Sigmoid colon (tissue), 6 donors: ENCODE measurements at regions not wholly inside any gene's neighbourhood (a gene's known extent, or its start where the extent isn't known, plus 50 kb on each side); places are given as distances from the start of the nearest gene placed in this dataset.

Source experiments
- DNase-seq: peaks from one replicate; pipeline ENCODE4 v3.0.0-alpha.2; 2019
- H3K27ac ChIP-seq, 4 donors: fragments of 200-600 bp; sonication (generic); one replicate each; pipeline ENCODE4 v1.5.1; 2016 to 2019; ENCODE audit warnings: mild to moderate bottlenecking in 1 of 4
- H3K27me3 ChIP-seq, 3 donors: fragments of 200-600 bp; sonication (generic); one replicate each; pipeline ENCODE4 v1.5.1; 2019; ENCODE audit warnings: mild to moderate bottlenecking in 1 of 3
- H3K36me3 ChIP-seq, 4 donors: fragments of 200-600 bp; sonication (generic); one replicate each; pipeline ENCODE4 v1.5.1; 2016 to 2019
- H3K4me1 ChIP-seq, 4 donors: fragments of 200-600 bp; sonication (generic); one replicate each; pipeline ENCODE4 v1.5.1; 2017 to 2019
- H3K4me3 ChIP-seq, 4 donors: fragments of 200-600 bp; sonication (generic); one replicate each; pipeline ENCODE4 v1.5.1; 2017 to 2019; ENCODE audit warnings: mild to moderate bottlenecking in 2 of 4, moderate library complexity in 1 of 4
- H3K9me3 ChIP-seq, 4 donors: fragments of 200-600 bp in 3 of 4; sonication (generic) in 3 of 4; one replicate each; pipeline versions ENCODE4 v1.5.1 to v1.6.1; 2013 to 2019
- EP300 ChIP-seq, 4 donors: sonication (generic); formaldehyde crosslinking; IDR thresholded peaks; one replicate each; pipeline ENCODE4 v1.6.1; 2017; ENCODE audit warnings: antibody characterized with exemption in 4 of 4
- POLR2A ChIP-seq, 2 donors: fragments of 450-650 bp; IDR thresholded peaks; one replicate each; pipeline ENCODE4 v1.6.1; 2016; ENCODE audit warnings: antibody characterized with exemption in 2 of 2, mild to moderate bottlenecking in 2 of 2, moderate library complexity in 2 of 2
- POLR2AphosphoS5 ChIP-seq, 4 donors: sonication (generic); formaldehyde crosslinking; IDR thresholded peaks; one replicate each; pipeline ENCODE4 v1.6.1; 2017; ENCODE audit warnings: antibody characterized with exemption in 4 of 4
- WGBS, 2 donors: extraction: QIAGEN DNeasy Blood & Tissue Kit; methylation state at CpG; one replicate each; pipeline ENCODE4 v1.1.7; 2013; 5-methylcytosine and 5-hydroxymethylcytosine counted together
- intact Hi-C: fragments of 100-400 bp; cut with DNase I; formaldehyde crosslinking; loops from one replicate; pipeline ENCODE4 v1.15.1; 2023
- TF ChIP-seq, protein P1 (sequence below), 4 experiments: fragments of 450-650 bp in 3 of 4; fragments of 200-600 bp in 1 of 4; IDR thresholded peaks; one replicate each; pipeline ENCODE4 v1.5.1; 2016 to 2019; ENCODE audit warnings: antibody characterized with exemption in 4 of 4, mild to moderate bottlenecking in 3 of 4, moderate library complexity in 2 of 4
- donor health status: healthy with polysubstance abuse.
- donor health status: healthy.

DNA sequence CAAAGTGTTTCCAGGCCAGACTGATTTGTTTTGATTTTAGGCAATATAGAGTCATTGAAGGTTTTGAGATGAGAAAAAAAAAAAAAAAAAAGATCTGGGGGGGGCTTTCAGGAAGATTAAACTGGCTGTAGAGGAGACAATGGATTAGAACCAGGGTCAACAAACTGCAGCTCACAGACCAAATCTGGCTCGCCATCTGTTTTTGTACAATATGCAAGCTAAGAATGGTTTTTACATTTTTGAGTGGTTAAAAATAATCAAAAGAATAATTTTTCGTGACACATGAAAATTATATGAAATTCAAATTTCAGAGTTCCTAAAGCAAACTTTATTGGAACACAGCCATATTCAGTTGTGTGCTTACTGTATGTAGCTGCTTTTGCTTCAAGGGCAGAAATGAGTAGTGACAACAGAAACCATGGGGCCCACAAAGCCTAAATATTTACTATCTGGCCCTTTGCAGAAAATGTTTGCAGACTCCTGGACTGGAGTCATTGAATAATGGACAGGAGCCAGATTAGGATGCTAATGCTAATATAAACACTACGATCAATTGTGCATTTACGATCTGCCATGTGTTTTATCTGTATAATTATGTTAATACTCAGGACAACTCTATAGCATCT lies 375.7 kb upstream of the DAB1 start:
- no peak for DNase-seq
- Histone ChIP-seq H3K9me3 (no peaks in the 10 kb centered on the region), H3K36me3 (no peaks in the 10 kb centered on the region), H3K27me3 (no peaks in the 10 kb centered on the region), H3K27ac (no peak overlapping the region), H3K4me3 (no peak overlapping the region), H3K4me1 (no peaks in the 10 kb centered on the region)
- intact Hi-C loops = no loop called here
- TF ChIP-seq POLR2A (IDR thresholded peaks at IDR 0.05) (no peak), POLR2AphosphoS5 (IDR thresholded peaks at IDR 0.05) (no peak), EP300 (IDR thresholded peaks at IDR 0.05) (no peak)
- TF ChIP-seq, protein P1, sequence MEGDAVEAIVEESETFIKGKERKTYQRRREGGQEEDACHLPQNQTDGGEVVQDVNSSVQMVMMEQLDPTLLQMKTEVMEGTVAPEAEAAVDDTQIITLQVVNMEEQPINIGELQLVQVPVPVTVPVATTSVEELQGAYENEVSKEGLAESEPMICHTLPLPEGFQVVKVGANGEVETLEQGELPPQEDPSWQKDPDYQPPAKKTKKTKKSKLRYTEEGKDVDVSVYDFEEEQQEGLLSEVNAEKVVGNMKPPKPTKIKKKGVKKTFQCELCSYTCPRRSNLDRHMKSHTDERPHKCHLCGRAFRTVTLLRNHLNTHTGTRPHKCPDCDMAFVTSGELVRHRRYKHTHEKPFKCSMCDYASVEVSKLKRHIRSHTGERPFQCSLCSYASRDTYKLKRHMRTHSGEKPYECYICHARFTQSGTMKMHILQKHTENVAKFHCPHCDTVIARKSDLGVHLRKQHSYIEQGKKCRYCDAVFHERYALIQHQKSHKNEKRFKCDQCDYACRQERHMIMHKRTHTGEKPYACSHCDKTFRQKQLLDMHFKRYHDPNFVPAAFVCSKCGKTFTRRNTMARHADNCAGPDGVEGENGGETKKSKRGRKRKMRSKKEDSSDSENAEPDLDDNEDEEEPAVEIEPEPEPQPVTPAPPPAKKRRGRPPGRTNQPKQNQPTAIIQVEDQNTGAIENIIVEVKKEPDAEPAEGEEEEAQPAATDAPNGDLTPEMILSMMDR (IDR thresholded peaks at IDR 0.05) = no peak
- WGBS, 2 donors = 54 to 79% methylated on average over 4 of the region's 4 CpGs

DNA sequence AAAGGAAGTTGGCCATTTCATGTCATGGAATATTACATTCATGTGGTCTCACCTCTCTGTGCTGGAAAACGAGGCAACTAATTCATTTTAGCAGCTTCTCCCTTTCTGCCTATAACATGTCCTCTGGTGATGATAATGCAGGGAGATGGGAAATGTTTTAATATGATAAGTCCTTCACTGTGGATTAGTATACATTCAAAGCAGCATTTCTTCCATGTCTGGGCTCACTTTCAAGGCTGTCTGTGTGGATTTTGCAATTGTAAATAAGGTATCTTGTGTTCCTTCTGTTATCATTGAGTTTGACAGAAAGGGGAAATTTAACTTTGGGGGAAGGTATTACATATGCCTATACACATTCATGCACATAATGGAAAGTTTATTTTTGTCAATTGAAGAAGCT lies 374.7 kb upstream of the DAB1 start:
- no peaks in the 10 kb centered on the region for H3K36me3 ChIP-seq
- no peak overlapping the region for H3K4me3 ChIP-seq
- 40 to 42% methylated on average over 1 of the region's 1 CpG for WGBS, 2 donors
- TF ChIP-seq EP300 (IDR thresholded peaks at IDR 0.05) (no peak), POLR2A (IDR thresholded peaks at IDR 0.05) (no peak), POLR2AphosphoS5 (IDR thresholded peaks at IDR 0.05) (no peak)
- TF ChIP-seq, protein P1 (IDR thresholded peaks at IDR 0.05) = no peak
- no peaks in the 10 kb centered on the region for H3K27me3 ChIP-seq
- DNase-seq = no peak
- no peaks in the 10 kb centered on the region for H3K9me3 ChIP-seq
- H3K27ac ChIP-seq = no peak overlapping the region
- H3K4me1 ChIP-seq = no peaks in the 10 kb centered on the region
- intact Hi-C loops = no loop called here

DNA sequence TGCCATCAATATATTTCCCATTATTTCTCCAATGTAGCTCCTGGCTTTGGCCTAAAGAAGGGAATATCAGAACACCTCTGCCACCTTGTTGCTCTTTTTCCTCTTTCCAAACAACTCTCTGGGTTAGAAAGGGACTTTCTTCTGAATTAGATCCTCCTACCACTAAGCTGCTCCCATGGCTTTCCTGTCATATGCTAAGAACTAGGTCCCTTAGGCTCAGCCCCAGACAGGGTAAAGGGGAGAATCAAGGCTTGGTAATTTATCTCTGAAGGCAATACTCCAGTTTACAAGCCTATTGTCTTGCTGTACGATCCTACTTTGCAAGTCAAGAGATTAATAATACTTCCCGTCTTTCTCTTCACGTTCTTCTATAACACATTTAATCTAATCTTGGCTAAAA lies 373.2 kb upstream of the DAB1 start:
- TF ChIP-seq POLR2AphosphoS5 (IDR thresholded peaks at IDR 0.05) = no peak
- no peak for TF ChIP-seq EP300 (IDR thresholded peaks at IDR 0.05)
- no peak for TF ChIP-seq POLR2A (IDR thresholded peaks at IDR 0.05)
- TF ChIP-seq, protein P1 (IDR thresholded peaks at IDR 0.05) = no peak
- Histone ChIP-seq H3K4me1 (no peaks in the 10 kb centered on the region), H3K27ac (no peak overlapping the region), H3K36me3 (no peaks in the 10 kb centered on the region), H3K9me3 (no peaks in the 10 kb centered on the region), H3K4me3 (no peak overlapping the region), H3K27me3 (no peaks in the 10 kb centered on the region)
- intact Hi-C loops = no loop called here
- DNase-seq = no peak
- 57 to 58% methylated on average over 3 of the region's 3 CpGs for WGBS, 2 donors

DNA sequence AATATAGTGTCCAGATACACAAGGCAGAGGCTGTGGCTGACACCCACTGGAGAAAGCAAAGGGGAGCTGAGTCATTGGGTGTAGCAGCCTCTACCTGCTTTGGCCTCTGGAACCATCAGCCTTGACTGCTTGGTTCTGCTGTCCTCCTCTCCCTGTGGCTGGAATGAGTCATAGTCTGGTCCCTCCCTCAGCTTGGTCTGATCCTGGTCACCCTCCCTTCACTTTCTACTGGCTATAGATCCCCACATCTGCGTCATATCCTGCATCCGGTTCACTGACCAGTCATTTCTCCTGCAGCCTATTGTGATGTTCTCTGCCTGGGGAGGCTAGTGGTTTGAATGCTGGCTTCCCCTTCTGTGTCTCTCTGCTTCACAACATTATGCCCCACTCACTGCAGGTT lies 372.8 kb upstream of the DAB1 start:
- 70 to 88% methylated on average over 2 of the region's 2 CpGs for WGBS, 2 donors
- Histone ChIP-seq H3K27ac (no peak overlapping the region), H3K4me3 (no peak overlapping the region), H3K27me3 (no peaks in the 10 kb centered on the region), H3K9me3 (no peaks in the 10 kb centered on the region), H3K4me1 (no peaks in the 10 kb centered on the region), H3K36me3 (no peaks in the 10 kb centered on the region)
- TF ChIP-seq POLR2A (IDR thresholded peaks at IDR 0.05) (no peak), EP300 (IDR thresholded peaks at IDR 0.05) (no peak), POLR2AphosphoS5 (IDR thresholded peaks at IDR 0.05) (no peak)
- TF ChIP-seq, protein P1 (IDR thresholded peaks at IDR 0.05) = no peak
- intact Hi-C loops = no loop called here
- DNase-seq = no peak

DNA sequence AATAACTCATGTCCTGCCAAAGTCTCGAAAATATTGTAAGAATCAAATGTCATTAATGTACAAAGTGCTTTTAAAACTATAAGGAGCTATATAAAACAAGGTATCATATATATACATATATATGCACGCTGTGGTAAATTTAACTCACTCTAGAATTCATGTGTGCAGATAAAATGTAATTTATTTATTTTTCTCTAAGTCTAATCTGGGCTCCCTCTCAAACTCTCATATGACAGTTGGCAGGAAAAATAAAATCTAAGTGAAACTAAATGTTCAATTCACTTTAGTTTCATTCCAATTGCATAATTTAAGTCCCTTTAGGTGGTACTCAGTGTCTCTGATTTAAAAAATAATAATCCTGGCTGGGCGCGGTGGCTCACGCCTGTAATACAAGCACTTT lies 372.0 kb upstream of the DAB1 start:
- 77 to 79% methylated on average over 5 of the region's 5 CpGs for WGBS, 2 donors
- intact Hi-C loops = no loop called here
- Histone ChIP-seq H3K27me3 (no peaks in the 10 kb centered on the region), H3K36me3 (no peaks in the 10 kb centered on the region), H3K9me3 (no peaks in the 10 kb centered on the region), H3K27ac (no peak overlapping the region), H3K4me3 (no peak overlapping the region), H3K4me1 (no peaks in the 10 kb centered on the region)
- TF ChIP-seq, protein P1 (IDR thresholded peaks at IDR 0.05) = no peak
- TF ChIP-seq POLR2A (IDR thresholded peaks at IDR 0.05) (no peak), EP300 (IDR thresholded peaks at IDR 0.05) (no peak), POLR2AphosphoS5 (IDR thresholded peaks at IDR 0.05) (no peak)
- DNase-seq = no peak
